ENCODE measurements at regions not wholly inside any gene's neighbourhood (a gene's known extent, or its start where the extent isn't known, plus 50 kb on each side); places are given as distances from the start of the nearest gene placed in this dataset.

- DNase-seq = no peak
These were observed 198.5 kb downstream of the ADGRG6 start for GRCh38 chr6:142500250-142500786.

- no peak for DNase-seq
These were observed 200.0 kb downstream of the ADGRG6 start for GRCh38 chr6:142501795-142502194.

GRCh38 chr6:142507065-142507464, 205.3 kb downstream of the ADGRG6 start:
- DNase-seq = no peak

GRCh38 chr6:142510211-142510610, 208.4 kb downstream of the ADGRG6 start:
- no peak for DNase-seq

GRCh38 chr6:142518126-142518525, 216.3 kb downstream of the ADGRG6 start:
- no peak for DNase-seq

GRCh38 chr6:142518761-142519160, 217.0 kb downstream of the ADGRG6 start:
- DNase-seq = no peak

- no peak for DNase-seq
These were observed 220.0 kb downstream of the ADGRG6 start for GRCh38 chr6:142521791-142522190.

DNA sequence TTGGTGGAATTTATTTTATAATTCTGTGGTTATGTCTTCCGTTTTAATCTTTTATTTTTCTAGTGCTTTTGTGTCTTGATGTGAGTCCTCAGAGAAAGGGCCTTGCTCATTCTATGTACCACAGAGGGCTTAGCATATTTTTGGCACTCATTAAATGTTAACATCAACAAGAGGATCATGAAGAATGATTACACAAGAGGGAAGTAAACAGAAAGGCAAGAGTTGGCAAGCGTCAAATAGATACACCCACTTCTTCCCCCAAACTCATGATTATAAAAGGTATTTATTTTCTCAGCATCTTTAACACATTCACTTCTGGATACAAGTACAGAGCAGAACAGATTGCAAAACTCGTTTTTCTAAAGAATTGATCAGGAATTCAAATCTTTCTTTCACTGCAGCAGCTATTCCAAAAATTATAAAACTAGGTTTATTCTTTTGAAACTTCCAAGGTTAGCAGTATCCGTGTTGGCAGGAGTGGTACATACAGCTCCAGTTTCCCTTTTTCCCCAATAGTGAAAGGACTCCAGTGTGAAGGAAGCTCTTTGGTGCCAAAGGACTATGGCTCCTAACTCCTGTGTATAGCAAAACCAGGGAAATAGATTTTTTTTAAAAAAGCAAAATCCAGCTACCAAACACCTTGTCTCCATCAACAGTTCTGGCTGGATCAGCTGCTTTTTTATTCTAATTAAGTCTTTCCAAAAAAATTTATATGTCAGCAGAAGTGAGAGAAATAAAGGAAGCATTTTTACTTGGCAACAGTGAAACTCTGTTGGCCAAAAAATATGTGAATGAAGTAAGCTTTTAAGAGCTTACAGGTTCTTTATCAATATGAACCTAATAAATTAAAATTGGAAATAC, 221.9 kb downstream of the ADGRG6 start:
- no peak for DNase-seq

DNA sequence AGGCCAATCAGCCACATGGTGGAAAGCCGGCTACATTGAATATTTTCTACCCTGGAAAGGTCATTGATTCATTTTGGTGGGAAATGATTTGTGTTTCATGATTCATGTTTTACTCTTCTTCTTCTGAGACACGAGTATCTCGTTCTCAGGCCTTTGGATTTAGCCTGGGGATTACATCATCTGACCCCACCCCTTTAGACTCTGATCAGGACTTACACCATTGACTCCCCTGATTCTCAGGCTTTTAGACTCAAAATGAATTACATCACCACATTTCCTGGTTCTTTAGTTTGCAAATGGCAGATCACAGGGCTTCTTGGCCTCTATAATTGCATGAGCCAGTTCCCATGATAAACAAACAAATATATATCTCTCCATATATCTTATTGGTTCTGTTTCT, 228.8 kb downstream of the ADGRG6 start:
- no peak for DNase-seq

- DNase-seq = no peak
These were observed 229.9 kb downstream of the ADGRG6 start for GRCh38 chr6:142531727-142532126.

GRCh38 chr6:142534076-142534475, 232.3 kb downstream of the ADGRG6 start:
- no peak for DNase-seq

DNA sequence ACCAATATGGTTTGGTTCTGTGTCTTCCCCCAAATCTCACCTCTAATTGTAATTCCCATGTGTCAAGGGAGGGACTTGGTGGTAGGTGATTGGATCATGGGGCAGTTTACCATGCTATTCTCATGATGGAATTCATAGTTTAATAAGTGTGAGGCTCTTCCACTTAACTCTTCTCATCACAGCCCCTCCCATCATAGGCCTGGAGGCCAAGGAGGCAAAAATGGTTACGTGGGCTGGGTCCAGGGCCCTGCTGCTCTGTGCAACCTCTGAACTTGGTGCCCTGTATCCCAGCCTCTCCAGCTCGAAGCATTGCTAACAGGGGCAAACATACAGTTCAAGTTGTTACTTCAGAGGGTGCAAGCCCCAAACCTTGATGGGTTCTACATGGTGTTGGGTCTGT, 232.7 kb downstream of the ADGRG6 start:
- DNase-seq = no peak

GRCh38 chr6:142537612-142538478, 236.0 kb downstream of the ADGRG6 start:
- no peak for DNase-seq

DNA sequence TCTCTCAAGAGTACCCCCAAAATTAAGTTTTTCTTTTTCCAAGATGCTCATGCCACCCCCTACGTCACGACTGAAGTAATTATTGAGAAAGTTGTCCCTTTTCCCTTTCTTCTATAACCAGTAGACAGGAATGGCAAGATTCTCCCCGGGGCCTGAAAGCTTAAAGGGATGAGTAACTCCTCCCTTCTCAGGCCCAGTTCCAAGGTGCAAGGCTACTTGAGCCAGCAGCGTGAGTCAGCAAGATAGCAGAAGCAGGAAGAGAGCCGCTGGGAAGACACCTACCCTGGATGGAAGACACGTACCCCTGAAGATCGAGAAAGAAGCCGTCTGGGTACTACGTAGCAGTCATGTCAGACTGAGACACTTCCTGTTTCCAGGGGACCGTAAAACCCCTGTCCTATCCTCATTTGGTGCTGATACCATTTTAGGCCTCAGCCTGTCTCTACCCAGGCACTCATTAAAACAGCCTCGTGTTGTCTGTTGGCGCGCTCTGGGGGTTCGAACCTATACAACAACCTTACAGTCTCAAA, 241.0 kb downstream of the ADGRG6 start:
- DNase-seq = no peak

DNA sequence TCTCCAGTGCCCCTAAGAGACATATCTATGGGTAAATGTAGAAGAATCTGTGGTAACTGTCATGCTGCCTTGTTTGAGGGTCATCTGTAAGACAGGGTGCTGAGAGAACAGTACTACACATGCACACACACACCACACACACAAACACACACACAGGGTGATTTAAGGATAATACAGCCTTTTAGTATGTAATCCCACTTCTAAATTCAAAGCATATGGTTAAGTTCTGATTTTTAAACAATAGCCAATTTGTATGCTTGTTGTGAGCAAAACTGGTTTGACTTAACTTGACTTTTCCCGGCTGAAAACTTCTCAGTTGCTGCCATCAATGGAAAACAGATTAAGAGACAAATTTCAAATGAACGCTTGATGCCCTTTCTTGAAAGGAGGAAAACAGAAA, 241.8 kb downstream of the ADGRG6 start:
- DNase-seq = no peak

GRCh38 chr6:142544199-142544838, 242.5 kb downstream of the ADGRG6 start:
- no peak for DNase-seq

DNA sequence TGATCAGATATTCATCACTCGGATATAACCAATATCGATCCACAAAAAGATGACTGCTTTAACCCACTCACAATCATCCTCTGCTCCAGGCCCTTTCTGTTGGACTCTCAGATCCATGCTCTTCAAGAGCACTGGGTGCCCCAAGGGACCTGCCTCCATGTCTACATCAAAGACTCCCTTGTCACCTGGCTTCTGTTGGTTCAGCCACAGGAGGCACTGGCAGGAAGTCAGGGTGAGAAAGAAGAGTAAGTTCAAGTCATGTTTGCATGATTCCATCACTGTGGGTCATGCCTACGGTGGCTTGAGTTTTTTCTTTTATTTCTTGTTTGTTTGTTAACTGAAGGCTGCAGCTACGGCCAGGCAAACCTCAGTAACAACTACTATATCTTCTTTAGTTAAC, 243.3 kb downstream of the ADGRG6 start:
- no peak for DNase-seq

- DNase-seq = no peak
These were observed 246.8 kb downstream of the ADGRG6 start for GRCh38 chr6:142548566-142548965.

GRCh38 chr6:142550310-142551063, 248.7 kb downstream of the ADGRG6 start:
- DNase-seq = no peak

- DNase-seq = no peak
These were observed 249.5 kb downstream of the ADGRG6 start for GRCh38 chr6:142551274-142551811.

- no peak for DNase-seq
These were observed 257.0 kb downstream of the ADGRG6 start for GRCh38 chr6:142558786-142559185.

Measured in hippocampal formation (tissue), 2 donors.